ENCODE measurements at regions not wholly inside any gene's neighbourhood (a gene's known extent, or its start where the extent isn't known, plus 50 kb on each side); places are given as distances from the start of the nearest gene placed in this dataset.
"Not testable (repeated sequence)": the region's sequence is repeated elsewhere in the genome, so short reads cannot be mapped to it uniquely, and the experiment has no call there.

GRCh38 chr15:81636064-81636463 lies 262.1 kb upstream of the TMC3 start:
- H3K4me3 ChIP-seq (ENCODE audit: low read depth, low read length); DNase-seq (ENCODE audit: low read depth in 4 of 6, low spot score in 6 of 6); H3K4me1 ChIP-seq (ENCODE audit: control insufficient read depth, insufficient read depth, low read length); H3K9me3 ChIP-seq (ENCODE audit: control insufficient read depth, insufficient read depth, low read length); H3K27me3 ChIP-seq (ENCODE audit: control insufficient read depth, insufficient read depth, low read length); H3K36me3 ChIP-seq (ENCODE audit: control insufficient read depth, insufficient read depth, low read length); H3K27ac ChIP-seq (ENCODE audit: low read depth, low read length): not testable (repeated sequence)
- no CpG with 5 or more reads among the region's 2 CpGs for WGBS (ENCODE audit: insufficient coverage)

GRCh38 chr15:81633889-81634288 lies 259.9 kb upstream of the TMC3 start:
- no peak for DNase-seq (ENCODE audit: low read depth in 4 of 6, low spot score in 6 of 6)

GRCh38 chr15:81625896-81626295 lies 251.9 kb upstream of the TMC3 start:
- Histone ChIP-seq H3K27me3 (ENCODE audit: control insufficient read depth, insufficient read depth, low read length) (no peaks in the 10 kb centered on the region), H3K4me1 (ENCODE audit: control insufficient read depth, insufficient read depth, low read length) (no peaks in the 10 kb centered on the region), H3K27ac (ENCODE audit: low read depth, low read length) (no peak overlapping the region), H3K9me3 (ENCODE audit: control insufficient read depth, insufficient read depth, low read length) (no peaks in the 10 kb centered on the region), H3K36me3 (ENCODE audit: control insufficient read depth, insufficient read depth, low read length) (no peaks in the 10 kb centered on the region), H3K4me3 (ENCODE audit: low read depth, low read length) (no peak overlapping the region)
- no CpG with 5 or more reads among the region's 2 CpGs for WGBS (ENCODE audit: insufficient coverage)
- no peak for DNase-seq (ENCODE audit: low read depth in 4 of 6, low spot score in 6 of 6)

More at GRCh38 chr15:81633889-81634288, 259.9 kb upstream of the TMC3 start:
- Histone ChIP-seq H3K4me1 (ENCODE audit: control insufficient read depth, insufficient read depth, low read length) (no peaks in the 10 kb centered on the region), H3K4me3 (ENCODE audit: low read depth, low read length) (no peak overlapping the region), H3K27ac (ENCODE audit: low read depth, low read length) (no peak overlapping the region), H3K9me3 (ENCODE audit: control insufficient read depth, insufficient read depth, low read length) (no peaks in the 10 kb centered on the region), H3K27me3 (ENCODE audit: control insufficient read depth, insufficient read depth, low read length) (no peaks in the 10 kb centered on the region), H3K36me3 (ENCODE audit: control insufficient read depth, insufficient read depth, low read length) (no peaks in the 10 kb centered on the region)
- WGBS (ENCODE audit: insufficient coverage): 94% methylated on average over 4 of the region's 6 CpGs

- H3K9me3 ChIP-seq (ENCODE audit: control insufficient read depth, insufficient read depth, low read length): no peaks in the 10 kb centered on the region
- H3K36me3 ChIP-seq (ENCODE audit: control insufficient read depth, insufficient read depth, low read length): no peaks in the 10 kb centered on the region
- WGBS (ENCODE audit: insufficient coverage): no CpG with 5 or more reads among the region's 4 CpGs
- no peaks in the 10 kb centered on the region for H3K27me3 ChIP-seq (ENCODE audit: control insufficient read depth, insufficient read depth, low read length)
- H3K4me1 ChIP-seq (ENCODE audit: control insufficient read depth, insufficient read depth, low read length): no peaks in the 10 kb centered on the region
- no peak overlapping the region for H3K4me3 ChIP-seq (ENCODE audit: low read depth, low read length)
- H3K27ac ChIP-seq (ENCODE audit: low read depth, low read length): no peak overlapping the region
- no peak for DNase-seq (ENCODE audit: low read depth in 4 of 6, low spot score in 6 of 6)
These were observed 245.0 kb upstream of the TMC3 start for GRCh38 chr15:81619002-81619401.

GRCh38 chr15:81612631-81613030 lies 238.6 kb upstream of the TMC3 start:
- Histone ChIP-seq H3K27ac (ENCODE audit: low read depth, low read length) (no peak overlapping the region), H3K9me3 (ENCODE audit: control insufficient read depth, insufficient read depth, low read length) (no peaks in the 10 kb centered on the region), H3K4me1 (ENCODE audit: control insufficient read depth, insufficient read depth, low read length) (no peaks in the 10 kb centered on the region), H3K27me3 (ENCODE audit: control insufficient read depth, insufficient read depth, low read length) (no peaks in the 10 kb centered on the region), H3K4me3 (ENCODE audit: low read depth, low read length) (no peak overlapping the region), H3K36me3 (ENCODE audit: control insufficient read depth, insufficient read depth, low read length) (no peaks in the 10 kb centered on the region)
- DNase-seq (ENCODE audit: low read depth in 4 of 6, low spot score in 6 of 6): no peak
- 77% methylated on average over 2 of the region's 2 CpGs for WGBS (ENCODE audit: insufficient coverage)

GRCh38 chr15:81611679-81612078 lies 237.7 kb upstream of the TMC3 start:
- no peaks in the 10 kb centered on the region for H3K9me3 ChIP-seq (ENCODE audit: control insufficient read depth, insufficient read depth, low read length)
- no peak overlapping the region for H3K27ac ChIP-seq (ENCODE audit: low read depth, low read length)
- no peak for DNase-seq (ENCODE audit: low read depth in 4 of 6, low spot score in 6 of 6)
- WGBS (ENCODE audit: insufficient coverage): 94% methylated on average over 4 of the region's 4 CpGs
- no peaks in the 10 kb centered on the region for H3K4me1 ChIP-seq (ENCODE audit: control insufficient read depth, insufficient read depth, low read length)
- H3K4me3 ChIP-seq (ENCODE audit: low read depth, low read length): no peak overlapping the region
- no peaks in the 10 kb centered on the region for H3K27me3 ChIP-seq (ENCODE audit: control insufficient read depth, insufficient read depth, low read length)
- H3K36me3 ChIP-seq (ENCODE audit: control insufficient read depth, insufficient read depth, low read length): no peaks in the 10 kb centered on the region

- Histone ChIP-seq H3K4me3 (ENCODE audit: low read depth, low read length) (no peak overlapping the region), H3K4me1 (ENCODE audit: control insufficient read depth, insufficient read depth, low read length) (no peaks in the 10 kb centered on the region), H3K27ac (ENCODE audit: low read depth, low read length) (no peak overlapping the region), H3K27me3 (ENCODE audit: control insufficient read depth, insufficient read depth, low read length) (no peaks in the 10 kb centered on the region), H3K9me3 (ENCODE audit: control insufficient read depth, insufficient read depth, low read length) (no peaks in the 10 kb centered on the region), H3K36me3 (ENCODE audit: control insufficient read depth, insufficient read depth, low read length) (no peaks in the 10 kb centered on the region)
- DNase-seq (ENCODE audit: low read depth in 4 of 6, low spot score in 6 of 6): no peak
- WGBS (ENCODE audit: insufficient coverage): no CpG with 5 or more reads among the region's 2 CpGs
These were observed 234.4 kb upstream of the TMC3 start for GRCh38 chr15:81608309-81608829.

GRCh38 chr15:81604713-81605112 lies 230.7 kb upstream of the TMC3 start:
- Histone ChIP-seq H3K36me3 (ENCODE audit: control insufficient read depth, insufficient read depth, low read length) (no peaks in the 10 kb centered on the region), H3K27me3 (ENCODE audit: control insufficient read depth, insufficient read depth, low read length) (no peaks in the 10 kb centered on the region), H3K4me3 (ENCODE audit: low read depth, low read length) (no peak overlapping the region), H3K4me1 (ENCODE audit: control insufficient read depth, insufficient read depth, low read length) (no peaks in the 10 kb centered on the region), H3K9me3 (ENCODE audit: control insufficient read depth, insufficient read depth, low read length) (peaks cover 1% of the 10 kb centered on the region), H3K27ac (ENCODE audit: low read depth, low read length) (no peak overlapping the region)
- 69% methylated on average over 5 of the region's 5 CpGs for WGBS (ENCODE audit: insufficient coverage)
- no peak for DNase-seq (ENCODE audit: low read depth in 4 of 6, low spot score in 6 of 6)

GRCh38 chr15:81596159-81596865 lies 222.3 kb upstream of the TMC3 start:
- H3K27me3 ChIP-seq (ENCODE audit: control insufficient read depth, insufficient read depth, low read length): no peaks in the 10 kb centered on the region
- H3K9me3 ChIP-seq (ENCODE audit: control insufficient read depth, insufficient read depth, low read length): peaks cover 3% of the 10 kb centered on the region
- no peaks in the 10 kb centered on the region for H3K36me3 ChIP-seq (ENCODE audit: control insufficient read depth, insufficient read depth, low read length)
- H3K27ac ChIP-seq (ENCODE audit: low read depth, low read length): no peak overlapping the region
- no peaks in the 10 kb centered on the region for H3K4me1 ChIP-seq (ENCODE audit: control insufficient read depth, insufficient read depth, low read length)
- no peak overlapping the region for H3K4me3 ChIP-seq (ENCODE audit: low read depth, low read length)
- 100% methylated on average over 1 of the region's 6 CpGs for WGBS (ENCODE audit: insufficient coverage)
- no peak for DNase-seq (ENCODE audit: low read depth in 4 of 6, low spot score in 6 of 6)

GRCh38 chr15:81595752-81596151 lies 221.7 kb upstream of the TMC3 start:
- no peaks in the 10 kb centered on the region for H3K27me3 ChIP-seq (ENCODE audit: control insufficient read depth, insufficient read depth, low read length)
- DNase-seq (ENCODE audit: low read depth in 4 of 6, low spot score in 6 of 6): no peak
- H3K9me3 ChIP-seq (ENCODE audit: control insufficient read depth, insufficient read depth, low read length): peaks cover 3% of the 10 kb centered on the region
- no peak overlapping the region for H3K4me3 ChIP-seq (ENCODE audit: low read depth, low read length)
- no peaks in the 10 kb centered on the region for H3K36me3 ChIP-seq (ENCODE audit: control insufficient read depth, insufficient read depth, low read length)
- no peaks in the 10 kb centered on the region for H3K4me1 ChIP-seq (ENCODE audit: control insufficient read depth, insufficient read depth, low read length)
- WGBS (ENCODE audit: insufficient coverage): 86% methylated on average over 1 of the region's 1 CpG
- no peak overlapping the region for H3K27ac ChIP-seq (ENCODE audit: low read depth, low read length)
